ENCODE measurements at regions not wholly inside any gene's neighbourhood (a gene's known extent, or its start where the extent isn't known, plus 50 kb on each side); places are given as distances from the start of the nearest gene placed in this dataset.

- ChIA-PET RAD21 (ENCODE audit: low non-redundant PET in 1 of 2, low total read pairs in 2 of 2, uncharacterized antibody in 2 of 2, unreplicated experiment in 2 of 2) (no interaction called here), CTCF (no interaction called here), POLR2A (no interaction called here)
- DNase-seq (ENCODE audit: low read depth, low spot score): no peak
- H2AFZ ChIP-seq (ENCODE audit: low read depth, low read length, poor library complexity, severe bottlenecking): no peak overlapping the region
- H3K4me3 ChIP-seq (replicated peaks in 1 of 2; ENCODE audit: low read depth in 1 of 2, low read length in 2 of 2): no peak overlapping the region
- H3K27ac ChIP-seq (ENCODE audit: low read depth, low read length): no peak overlapping the region
- no peak overlapping the region for H3K9ac ChIP-seq (ENCODE audit: low read length)
- no peaks in the 10 kb centered on the region for H3K36me3 ChIP-seq (ENCODE audit: control insufficient read depth in 1 of 2, insufficient read depth in 2 of 2, low read length in 2 of 2)
- H3K79me2 ChIP-seq (ENCODE audit: insufficient read depth, low read length): no peaks in the 10 kb centered on the region
- no TSS peak for BruUV-seq (replicated peaks)
- TF ChIP-seq ZBTB33 (IDR thresholded peaks at IDR 0.05; ENCODE audit: extremely low read depth, insufficient replicate concordance, low read length): no peak
- no peak for TF ChIP-seq POLR2A (IDR thresholded peaks at IDR 0.05; ENCODE audit: borderline replicate concordance, extremely low read depth, insufficient read depth, insufficient read length)
- TF ChIP-seq TCF7L2 (IDR thresholded peaks at IDR 0.05; ENCODE audit: borderline replicate concordance, extremely low read depth, insufficient read depth, insufficient read length): no peak
- TF ChIP-seq EZH2 (IDR thresholded peaks at IDR 0.05): no peak
- TF ChIP-seq EZH2phosphoT487 (IDR thresholded peaks at IDR 0.05; ENCODE audit: borderline replicate concordance): no peak
- TF ChIP-seq ELF1 (IDR thresholded peaks at IDR 0.05; ENCODE audit: borderline replicate concordance, low read depth): no peak
- TF ChIP-seq ZFX (IDR thresholded peaks at IDR 0.05): no peak
- no peak for TF ChIP-seq CBX3 (IDR thresholded peaks at IDR 0.05; ENCODE audit: low read depth)
- TF ChIP-seq JUND (IDR thresholded peaks at IDR 0.05): no peak
- no peaks in the 10 kb centered on the region for H4K20me1 ChIP-seq (ENCODE audit: insufficient read depth)
- H3K9me3 ChIP-seq (ENCODE audit: control insufficient read depth in 1 of 2, insufficient read depth in 1 of 2, low read depth in 1 of 2, low read length in 2 of 2): peaks cover 0 to 9% of the 10 kb centered on the region in 2 experiments; a peak in 1 of 4 replicates
- no peaks in the 10 kb centered on the region for H3K27me3 ChIP-seq (ENCODE audit: insufficient read depth, low read length)
- no peak for ATAC-seq
- H3K9me2 ChIP-seq (ENCODE audit: insufficient read depth): no peaks in the 10 kb centered on the region
- intact Hi-C loops (cut with micrococcal nuclease): no loop called here
- no peak overlapping the region for H3K4me2 ChIP-seq (ENCODE audit: low read length)
- no peaks in the 10 kb centered on the region for H3K4me1 ChIP-seq (ENCODE audit: control insufficient read depth in 1 of 2, insufficient read depth in 2 of 2, low read length in 2 of 2)
These were observed 257.2 kb upstream of the GLI3 start for GRCh38 chr7:42494199-42494710.
